ENCODE measurements at regions not wholly inside any gene's neighbourhood (a gene's known extent, or its start where the extent isn't known, plus 50 kb on each side); places are given as distances from the start of the nearest gene placed in this dataset.
"Not testable (repeated sequence)": the region's sequence is repeated elsewhere in the genome, so short reads cannot be mapped to it uniquely, and the experiment has no call there.

DNA sequence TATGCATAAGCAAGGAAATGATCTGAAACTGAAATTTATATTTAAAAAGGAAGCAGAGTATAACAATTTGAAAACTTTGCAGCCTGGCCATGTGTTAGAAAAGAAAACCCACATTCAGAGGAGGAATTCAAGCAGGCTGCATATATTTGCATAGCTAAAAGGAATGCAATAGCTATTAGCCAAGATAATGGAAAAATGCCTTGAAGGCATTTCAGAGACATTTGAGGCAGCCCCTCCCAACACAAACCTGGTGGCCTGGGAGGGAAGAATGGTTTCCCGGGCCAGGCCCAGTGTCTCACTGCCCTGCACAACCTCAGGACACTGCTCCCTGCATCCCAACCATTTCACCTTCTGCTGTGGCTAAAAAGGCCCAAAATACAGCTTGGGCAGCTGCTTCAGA is 136.8 kb downstream of the TYW3 start:
- no peak overlapping the region for H3K4me3 ChIP-seq (ENCODE audit: insufficient read length, low read depth)
- H3K9me3 ChIP-seq (ENCODE audit: insufficient read depth, low read length): peaks cover 48% of the 10 kb centered on the region
- no peaks in the 10 kb centered on the region for H3K27me3 ChIP-seq (ENCODE audit: insufficient read depth, insufficient read length)
- H3K4me1 ChIP-seq (ENCODE audit: insufficient read depth, insufficient read length): no peaks in the 10 kb centered on the region
- no peak for DNase-seq (ENCODE audit: low read depth, low spot score)
- no peak overlapping the region for H3K9ac ChIP-seq (ENCODE audit: insufficient read length, low read depth)
- H3K36me3 ChIP-seq (ENCODE audit: insufficient read depth, insufficient read length, low read length): no peaks in the 10 kb centered on the region
- TF ChIP-seq ZNF274 (IDR thresholded peaks at IDR 0.05; ENCODE audit: low read depth, low read length) (no peak), SUZ12 (IDR thresholded peaks at IDR 0.05; ENCODE audit: extremely low read depth, insufficient read depth, insufficient read length) (no peak), YY1 (IDR thresholded peaks at IDR 0.05; ENCODE audit: insufficient read depth, insufficient read length) (no peak)

DNA sequence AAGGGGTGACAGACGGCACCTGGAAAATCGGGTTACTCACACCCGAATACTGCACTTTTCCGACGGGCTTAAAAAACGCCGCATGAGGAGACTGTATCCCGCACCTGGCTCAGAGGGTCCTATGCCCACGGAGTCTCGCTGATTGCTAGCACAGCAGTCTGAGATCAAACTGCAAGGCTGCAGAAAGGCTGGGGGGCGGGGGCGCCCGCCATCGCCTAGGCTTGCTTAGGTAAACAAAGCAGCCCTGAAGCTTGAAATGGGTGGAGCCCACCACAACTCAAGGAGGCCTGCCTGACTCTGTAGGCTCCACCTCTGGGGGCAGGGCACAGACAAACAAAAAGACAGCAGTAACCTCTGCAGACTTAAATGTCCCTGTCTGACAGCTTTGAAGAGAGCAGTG is 144.4 kb downstream of the TYW3 start:
- H3K4me1 ChIP-seq (ENCODE audit: insufficient read depth, insufficient read length); DNase-seq (ENCODE audit: low read depth, low spot score); H3K4me3 ChIP-seq (ENCODE audit: insufficient read length, low read depth); H3K36me3 ChIP-seq (ENCODE audit: insufficient read depth, insufficient read length, low read length); H3K27me3 ChIP-seq (ENCODE audit: insufficient read depth, insufficient read length); H3K9ac ChIP-seq (ENCODE audit: insufficient read length, low read depth); H3K9me3 ChIP-seq (ENCODE audit: insufficient read depth, low read length): not testable (repeated sequence)

DNA sequence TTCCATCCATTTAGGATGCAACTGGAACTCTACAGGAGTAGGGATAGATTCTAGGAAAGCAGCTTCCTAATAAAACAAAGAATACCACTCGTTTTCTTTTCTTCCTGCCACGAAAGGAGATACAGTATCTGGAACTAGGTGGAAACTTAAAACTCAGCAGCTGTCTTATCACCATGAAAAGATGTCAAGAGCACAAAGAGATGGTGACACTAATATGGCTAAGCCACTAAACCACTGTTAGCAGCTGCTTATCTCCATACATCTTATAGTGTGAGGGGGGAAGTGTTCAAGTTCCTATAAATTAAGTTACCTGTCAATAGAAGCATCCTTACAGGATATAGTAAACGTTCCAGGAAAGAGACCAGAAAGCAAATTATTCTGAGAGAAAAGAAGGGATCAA is 162.5 kb downstream of the TYW3 start:
- no peaks in the 10 kb centered on the region for H3K9me3 ChIP-seq (ENCODE audit: insufficient read depth, low read length)
- no peak for DNase-seq (ENCODE audit: low read depth, low spot score)
- H3K27me3 ChIP-seq (ENCODE audit: insufficient read depth, insufficient read length): no peaks in the 10 kb centered on the region
- TF ChIP-seq ZNF274 (IDR thresholded peaks at IDR 0.05; ENCODE audit: low read depth, low read length) (no peak), SUZ12 (IDR thresholded peaks at IDR 0.05; ENCODE audit: extremely low read depth, insufficient read depth, insufficient read length) (no peak), YY1 (IDR thresholded peaks at IDR 0.05; ENCODE audit: insufficient read depth, insufficient read length) (no peak)
- H3K9ac ChIP-seq (ENCODE audit: insufficient read length, low read depth): no peak overlapping the region
- no peak overlapping the region for H3K4me3 ChIP-seq (ENCODE audit: insufficient read length, low read depth)
- no peaks in the 10 kb centered on the region for H3K4me1 ChIP-seq (ENCODE audit: insufficient read depth, insufficient read length)
- no peaks in the 10 kb centered on the region for H3K36me3 ChIP-seq (ENCODE audit: insufficient read depth, insufficient read length, low read length)

DNA sequence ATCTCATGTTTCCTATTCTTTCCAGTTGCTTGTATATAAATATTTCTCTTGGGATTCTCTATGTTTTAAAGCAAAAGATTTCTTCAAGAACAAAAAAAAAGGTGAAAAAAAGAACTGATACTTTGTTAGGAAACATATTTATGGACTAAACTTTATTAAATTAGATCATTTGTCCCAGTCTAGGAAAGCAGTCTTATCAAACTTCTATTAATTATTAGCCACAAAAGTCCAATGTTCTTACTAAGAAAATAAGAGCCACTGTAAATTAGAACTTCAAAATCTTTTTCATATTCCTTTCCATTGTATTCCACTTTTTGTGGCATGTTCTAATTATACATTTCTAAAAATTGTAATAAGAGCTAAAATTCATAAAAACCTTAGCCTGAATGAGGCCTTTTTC is 175.2 kb downstream of the TYW3 start:
- Histone ChIP-seq H3K9me3 (ENCODE audit: insufficient read depth, low read length) (no peaks in the 10 kb centered on the region), H3K9ac (ENCODE audit: insufficient read length, low read depth) (no peak overlapping the region), H3K36me3 (ENCODE audit: insufficient read depth, insufficient read length, low read length) (no peaks in the 10 kb centered on the region), H3K4me3 (ENCODE audit: insufficient read length, low read depth) (no peak overlapping the region), H3K27me3 (ENCODE audit: insufficient read depth, insufficient read length) (no peaks in the 10 kb centered on the region), H3K4me1 (ENCODE audit: insufficient read depth, insufficient read length) (no peaks in the 10 kb centered on the region)
- DNase-seq (ENCODE audit: low read depth, low spot score): no peak
- TF ChIP-seq SUZ12 (IDR thresholded peaks at IDR 0.05; ENCODE audit: extremely low read depth, insufficient read depth, insufficient read length) (no peak), YY1 (IDR thresholded peaks at IDR 0.05; ENCODE audit: insufficient read depth, insufficient read length) (no peak), ZNF274 (IDR thresholded peaks at IDR 0.05; ENCODE audit: low read depth, low read length) (no peak)

DNA sequence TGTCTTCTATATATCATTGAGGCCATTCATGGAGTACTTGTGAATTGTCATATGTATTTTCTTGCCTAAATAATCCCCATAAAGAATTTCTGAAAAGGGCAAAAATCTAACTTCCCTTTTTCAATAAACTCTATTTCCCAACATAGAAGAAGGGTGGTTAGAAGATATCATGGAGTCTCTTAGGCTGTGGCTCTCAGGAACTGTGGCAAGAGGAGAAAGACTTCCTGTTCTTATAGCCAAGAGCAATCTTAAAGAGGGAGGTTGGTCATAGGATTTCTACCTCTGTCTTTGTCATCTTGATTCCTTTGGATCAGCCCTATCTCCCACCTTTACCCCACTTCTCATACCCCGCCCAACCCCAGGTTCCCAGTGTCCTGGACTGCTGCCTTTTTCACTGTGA is 175.8 kb downstream of the TYW3 start:
- TF ChIP-seq ZNF274 (IDR thresholded peaks at IDR 0.05; ENCODE audit: low read depth, low read length): no peak
- no peak for TF ChIP-seq SUZ12 (IDR thresholded peaks at IDR 0.05; ENCODE audit: extremely low read depth, insufficient read depth, insufficient read length)
- no peak for TF ChIP-seq YY1 (IDR thresholded peaks at IDR 0.05; ENCODE audit: insufficient read depth, insufficient read length)
- H3K27me3 ChIP-seq (ENCODE audit: insufficient read depth, insufficient read length): no peaks in the 10 kb centered on the region
- H3K36me3 ChIP-seq (ENCODE audit: insufficient read depth, insufficient read length, low read length): no peaks in the 10 kb centered on the region
- peaks cover 5% of the 10 kb centered on the region; the same call in 1 of the 2 replicates for H3K9me3 ChIP-seq (ENCODE audit: insufficient read depth, low read length)
- no peak overlapping the region for H3K4me3 ChIP-seq (ENCODE audit: insufficient read length, low read depth)
- H3K9ac ChIP-seq (ENCODE audit: insufficient read length, low read depth): no peak overlapping the region
- no peak for DNase-seq (ENCODE audit: low read depth, low spot score)
- no peaks in the 10 kb centered on the region for H3K4me1 ChIP-seq (ENCODE audit: insufficient read depth, insufficient read length)

DNA sequence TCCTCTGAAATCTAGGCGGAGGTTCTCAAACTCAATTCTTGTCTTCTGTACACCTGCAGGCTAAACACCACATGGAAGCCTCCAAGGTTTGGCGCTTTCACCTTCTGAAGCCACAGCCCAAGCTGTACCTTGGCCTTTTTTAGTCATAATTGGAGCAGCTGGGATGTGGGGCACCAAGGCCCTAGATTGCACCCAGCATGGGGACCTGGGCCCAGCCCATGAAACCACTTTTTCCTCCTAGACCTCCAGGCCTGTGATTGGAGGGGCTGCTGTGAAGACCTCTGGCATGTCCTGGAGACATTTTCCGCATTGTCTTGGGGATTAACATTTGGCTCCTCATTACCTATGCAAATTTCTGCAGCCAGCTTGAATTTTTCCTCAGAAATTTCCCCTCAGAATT is 181.0 kb downstream of the TYW3 start:
- TF ChIP-seq ZNF274 (IDR thresholded peaks at IDR 0.05; ENCODE audit: low read depth, low read length) (no peak), SUZ12 (IDR thresholded peaks at IDR 0.05; ENCODE audit: extremely low read depth, insufficient read depth, insufficient read length) (no peak), YY1 (IDR thresholded peaks at IDR 0.05; ENCODE audit: insufficient read depth, insufficient read length) (no peak)
- Histone ChIP-seq H3K9ac (ENCODE audit: insufficient read length, low read depth) (no peak overlapping the region), H3K27me3 (ENCODE audit: insufficient read depth, insufficient read length) (no peaks in the 10 kb centered on the region), H3K36me3 (ENCODE audit: insufficient read depth, insufficient read length, low read length) (no peaks in the 10 kb centered on the region), H3K9me3 (ENCODE audit: insufficient read depth, low read length) (peaks cover 9% of the 10 kb centered on the region; the same call in 1 of the 2 replicates), H3K4me3 (ENCODE audit: insufficient read length, low read depth) (no peak overlapping the region), H3K4me1 (ENCODE audit: insufficient read depth, insufficient read length) (no peaks in the 10 kb centered on the region)
- no peak for DNase-seq (ENCODE audit: low read depth, low spot score)

DNA sequence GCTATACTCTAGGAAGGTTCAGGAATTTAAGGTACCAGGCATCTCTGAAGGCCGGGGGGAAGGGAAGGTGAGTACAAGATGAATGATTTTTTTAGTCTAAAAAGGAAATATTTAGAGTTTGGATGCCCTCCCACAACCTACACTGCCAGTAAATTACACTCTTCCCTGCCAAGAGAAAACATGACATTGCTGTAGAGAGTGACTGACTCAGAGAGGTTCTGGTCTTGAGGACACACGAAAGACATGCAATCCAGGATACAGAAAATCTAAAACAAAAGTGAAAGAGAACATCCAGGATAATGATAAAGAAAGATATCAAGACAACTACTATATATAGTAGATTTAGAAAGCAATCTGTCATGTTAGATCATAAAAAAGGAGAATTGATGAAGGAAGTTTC is 200.5 kb downstream of the TYW3 start:
- Histone ChIP-seq H3K27me3 (ENCODE audit: insufficient read depth, insufficient read length) (no peaks in the 10 kb centered on the region), H3K4me3 (ENCODE audit: insufficient read length, low read depth) (no peak overlapping the region), H3K9me3 (ENCODE audit: insufficient read depth, low read length) (no peaks in the 10 kb centered on the region), H3K4me1 (ENCODE audit: insufficient read depth, insufficient read length) (no peaks in the 10 kb centered on the region), H3K36me3 (ENCODE audit: insufficient read depth, insufficient read length, low read length) (no peaks in the 10 kb centered on the region), H3K9ac (ENCODE audit: insufficient read length, low read depth) (no peak overlapping the region)
- TF ChIP-seq SUZ12 (IDR thresholded peaks at IDR 0.05; ENCODE audit: extremely low read depth, insufficient read depth, insufficient read length) (no peak), YY1 (IDR thresholded peaks at IDR 0.05; ENCODE audit: insufficient read depth, insufficient read length) (no peak), ZNF274 (IDR thresholded peaks at IDR 0.05; ENCODE audit: low read depth, low read length) (no peak)
- no peak for DNase-seq (ENCODE audit: low read depth, low spot score)

DNA sequence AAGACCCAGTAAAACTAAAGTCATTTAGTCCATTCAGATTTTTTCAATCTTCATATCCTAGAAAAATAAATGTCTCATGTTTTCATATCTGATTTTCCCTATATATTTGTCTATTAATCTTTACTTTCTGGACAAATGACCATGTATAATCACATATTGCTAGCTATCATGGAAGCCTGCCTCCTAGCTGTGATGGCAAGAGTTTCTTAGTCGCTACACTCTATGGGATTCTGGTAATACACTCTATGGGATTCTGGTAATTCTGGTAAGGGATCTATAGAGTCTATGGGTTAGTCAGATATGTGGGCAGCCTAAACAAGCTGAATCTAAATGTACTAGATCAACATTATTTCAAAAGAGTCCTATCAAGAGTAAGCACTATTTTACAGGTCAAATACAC is 198.7 kb upstream of the LHX8 start:
- Histone ChIP-seq H3K9me3 (ENCODE audit: insufficient read depth, low read length) (no peaks in the 10 kb centered on the region), H3K27me3 (ENCODE audit: insufficient read depth, insufficient read length) (no peaks in the 10 kb centered on the region), H3K4me1 (ENCODE audit: insufficient read depth, insufficient read length) (no peaks in the 10 kb centered on the region), H3K36me3 (ENCODE audit: insufficient read depth, insufficient read length, low read length) (no peaks in the 10 kb centered on the region), H3K9ac (ENCODE audit: insufficient read length, low read depth) (no peak overlapping the region), H3K4me3 (ENCODE audit: insufficient read length, low read depth) (no peak overlapping the region)
- DNase-seq (ENCODE audit: low read depth, low spot score): no peak
- TF ChIP-seq SUZ12 (IDR thresholded peaks at IDR 0.05; ENCODE audit: extremely low read depth, insufficient read depth, insufficient read length) (no peak), ZNF274 (IDR thresholded peaks at IDR 0.05; ENCODE audit: low read depth, low read length) (no peak), YY1 (IDR thresholded peaks at IDR 0.05; ENCODE audit: insufficient read depth, insufficient read length) (no peak)
